GM12874 (cell line): ENCODE measurements at regions not wholly inside any gene's neighbourhood (a gene's known extent, or its start where the extent isn't known, plus 50 kb on each side); places are given as distances from the start of the nearest gene placed in this dataset.

Source experiments
- CTCF ChIP-seq: IDR thresholded peaks from 2 replicates; pipeline ENCODE4 v1.5.1; 2011; ENCODE audit warnings: low read depth, mild to moderate bottlenecking, control low read depth, low read length, moderate library complexity; ENCODE audit not compliant: insufficient read depth

GRCh38 chr1:68975212-68975933 lies 478.5 kb upstream of the DEPDC1 start:
- no peak for TF ChIP-seq CTCF

GRCh38 chr1:68976916-68977610 lies 480.2 kb upstream of the DEPDC1 start:
- no peak for TF ChIP-seq CTCF

GRCh38 chr1:68979891-68980290 lies 483.0 kb upstream of the DEPDC1 start:
- no peak for TF ChIP-seq CTCF

GRCh38 chr1:68984289-68984688 lies 487.4 kb upstream of the DEPDC1 start:
- TF ChIP-seq CTCF = no peak

- no peak for TF ChIP-seq CTCF
These were observed 497.2 kb upstream of the DEPDC1 start for GRCh38 chr1:68994096-68994495.

GRCh38 chr1:69016468-69016867 lies 519.6 kb upstream of the DEPDC1 start:
- TF ChIP-seq CTCF = no peak

GRCh38 chr1:69029649-69030048 lies 532.8 kb upstream of the DEPDC1 start:
- no peak for TF ChIP-seq CTCF
